ENCODE measurements at regions not wholly inside any gene's neighbourhood (a gene's known extent, or its start where the extent isn't known, plus 50 kb on each side); places are given as distances from the start of the nearest gene placed in this dataset.

GRCh38 chr11:91700854-91701253, 523.8 kb upstream of the FAT3 start:
- H2AFZ ChIP-seq: no peak overlapping the region
- no peaks in the 10 kb centered on the region for H3K4me1 ChIP-seq (ENCODE audit: insufficient read depth)
- H3K27me3 ChIP-seq: no peaks in the 10 kb centered on the region
- no peaks in the 10 kb centered on the region for H3K79me2 ChIP-seq
- no peaks in the 10 kb centered on the region for H3K9me2 ChIP-seq (replicated peaks; ENCODE audit: insufficient read depth)
- no peak overlapping the region for H3K4me3 ChIP-seq
- TF ChIP-seq EZH2 (IDR thresholded peaks at IDR 0.05; ENCODE audit: borderline replicate concordance) (no peak), EZH2phosphoT487 (IDR thresholded peaks at IDR 0.05; ENCODE audit: low read depth, severe bottlenecking, unreplicated experiment) (no peak), CTCF (IDR thresholded peaks at IDR 0.05; ENCODE audit: poor library complexity) (no peak)
- no peak for DNase-seq (ENCODE audit: low spot score)
- no peak overlapping the region for H3K27ac ChIP-seq
- WGBS (ENCODE audit: low lambda C conversion rate, missing lambda C conversion rate): 63% methylated on average over 2 of the region's 2 CpGs
- no peaks in the 10 kb centered on the region for H3K36me3 ChIP-seq (replicated peaks; ENCODE audit: insufficient read depth, low read depth)
- no peak overlapping the region for H3K4me2 ChIP-seq
- no peaks in the 10 kb centered on the region for H3K9me3 ChIP-seq (ENCODE audit: low read depth)
- no peaks in the 10 kb centered on the region for H4K20me1 ChIP-seq (ENCODE audit: insufficient read depth, poor library complexity, severe bottlenecking)

GRCh38 chr11:91698845-91699244, 525.8 kb upstream of the FAT3 start:
- Histone ChIP-seq H3K9me3 (ENCODE audit: low read depth) (no peaks in the 10 kb centered on the region), H3K79me2 (no peaks in the 10 kb centered on the region), H2AFZ (no peak overlapping the region), H4K20me1 (ENCODE audit: insufficient read depth, poor library complexity, severe bottlenecking) (no peaks in the 10 kb centered on the region), H3K4me2 (no peak overlapping the region), H3K4me3 (no peak overlapping the region), H3K9me2 (replicated peaks; ENCODE audit: insufficient read depth) (no peaks in the 10 kb centered on the region), H3K36me3 (replicated peaks; ENCODE audit: insufficient read depth, low read depth) (no peaks in the 10 kb centered on the region), H3K4me1 (ENCODE audit: insufficient read depth) (no peaks in the 10 kb centered on the region), H3K27me3 (no peaks in the 10 kb centered on the region), H3K27ac (no peak overlapping the region)
- WGBS (ENCODE audit: low lambda C conversion rate, missing lambda C conversion rate): 41% methylated on average over 2 of the region's 2 CpGs
- no peak for TF ChIP-seq EZH2phosphoT487 (IDR thresholded peaks at IDR 0.05; ENCODE audit: low read depth, severe bottlenecking, unreplicated experiment)
- no peak for TF ChIP-seq CTCF (IDR thresholded peaks at IDR 0.05; ENCODE audit: poor library complexity)
- no peak for TF ChIP-seq EZH2 (IDR thresholded peaks at IDR 0.05; ENCODE audit: borderline replicate concordance)
- DNase-seq (ENCODE audit: low spot score): no peak

GRCh38 chr11:91694331-91694730, 530.3 kb upstream of the FAT3 start:
- no peak for TF ChIP-seq EZH2 (IDR thresholded peaks at IDR 0.05; ENCODE audit: borderline replicate concordance)
- TF ChIP-seq EZH2phosphoT487 (IDR thresholded peaks at IDR 0.05; ENCODE audit: low read depth, severe bottlenecking, unreplicated experiment): no peak
- no peak for TF ChIP-seq CTCF (IDR thresholded peaks at IDR 0.05; ENCODE audit: poor library complexity)

GRCh38 chr11:91691872-91692271, 532.7 kb upstream of the FAT3 start:
- H2AFZ ChIP-seq: no peak overlapping the region
- H3K36me3 ChIP-seq (replicated peaks; ENCODE audit: insufficient read depth, low read depth): no peaks in the 10 kb centered on the region
- H3K4me3 ChIP-seq: no peak overlapping the region
- H3K9me2 ChIP-seq (replicated peaks; ENCODE audit: insufficient read depth): no peaks in the 10 kb centered on the region
- no peaks in the 10 kb centered on the region for H3K9me3 ChIP-seq (ENCODE audit: low read depth)
- H4K20me1 ChIP-seq (ENCODE audit: insufficient read depth, poor library complexity, severe bottlenecking): no peaks in the 10 kb centered on the region
- WGBS (ENCODE audit: low lambda C conversion rate, missing lambda C conversion rate): 82% methylated on average over 1 of the region's 1 CpG
- H3K27me3 ChIP-seq: no peaks in the 10 kb centered on the region
- no peak for DNase-seq (ENCODE audit: low spot score)
- no peak overlapping the region for H3K27ac ChIP-seq
- no peak for TF ChIP-seq CTCF (IDR thresholded peaks at IDR 0.05; ENCODE audit: poor library complexity)
- TF ChIP-seq EZH2phosphoT487 (IDR thresholded peaks at IDR 0.05; ENCODE audit: low read depth, severe bottlenecking, unreplicated experiment): no peak
- TF ChIP-seq EZH2 (IDR thresholded peaks at IDR 0.05; ENCODE audit: borderline replicate concordance): no peak
- no peaks in the 10 kb centered on the region for H3K79me2 ChIP-seq
- no peaks in the 10 kb centered on the region for H3K4me1 ChIP-seq (ENCODE audit: insufficient read depth)
- no peak overlapping the region for H3K4me2 ChIP-seq

More at GRCh38 chr11:91694331-91694730, 530.3 kb upstream of the FAT3 start:
- WGBS (ENCODE audit: low lambda C conversion rate, missing lambda C conversion rate): 96% methylated on average over 1 of the region's 1 CpG
- Histone ChIP-seq H3K4me3 (no peak overlapping the region), H4K20me1 (ENCODE audit: insufficient read depth, poor library complexity, severe bottlenecking) (no peaks in the 10 kb centered on the region), H3K79me2 (no peaks in the 10 kb centered on the region), H3K9me2 (replicated peaks; ENCODE audit: insufficient read depth) (no peaks in the 10 kb centered on the region), H3K9me3 (ENCODE audit: low read depth) (no peaks in the 10 kb centered on the region), H3K27ac (no peak overlapping the region), H3K36me3 (replicated peaks; ENCODE audit: insufficient read depth, low read depth) (no peaks in the 10 kb centered on the region), H3K4me1 (ENCODE audit: insufficient read depth) (no peaks in the 10 kb centered on the region), H3K4me2 (no peak overlapping the region), H3K27me3 (no peaks in the 10 kb centered on the region), H2AFZ (no peak overlapping the region)
- DNase-seq (ENCODE audit: low spot score): no peak

Data from hepatocyte (in vitro differentiated cells).